ENCODE measurements at regions not wholly inside any gene's neighbourhood (a gene's known extent, or its start where the extent isn't known, plus 50 kb on each side); places are given as distances from the start of the nearest gene placed in this dataset.
A peak's percentile ranks its signal among the peaks of the same experiment; 100 is the strongest.

DNA sequence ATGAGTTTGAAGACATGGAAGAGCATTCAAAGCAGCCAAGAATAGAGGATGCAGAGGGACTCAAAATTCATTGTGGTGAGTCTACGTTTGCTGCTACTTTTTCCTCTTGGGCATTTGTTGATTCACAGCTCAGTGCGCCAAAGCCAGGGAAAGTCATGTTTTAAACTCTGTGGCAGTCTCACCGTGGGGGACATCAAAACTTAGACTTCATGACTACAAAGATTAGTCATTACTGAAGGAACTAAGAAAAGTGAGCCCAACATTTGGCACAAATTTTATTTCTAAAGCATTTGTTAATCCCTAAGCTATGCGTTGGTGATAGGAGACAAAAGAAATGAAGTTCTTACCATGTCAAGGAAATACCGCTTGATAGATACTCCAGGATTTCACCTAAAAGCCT is 73.7 kb upstream of the MTAP start:
- H3K4me3 ChIP-seq (ENCODE audit: control insufficient read depth, low read depth, low read length), result no peak overlapping the region
- DNase-seq (ENCODE audit: low read depth), result peak; percentile 78
- TF ChIP-seq, protein P1, sequence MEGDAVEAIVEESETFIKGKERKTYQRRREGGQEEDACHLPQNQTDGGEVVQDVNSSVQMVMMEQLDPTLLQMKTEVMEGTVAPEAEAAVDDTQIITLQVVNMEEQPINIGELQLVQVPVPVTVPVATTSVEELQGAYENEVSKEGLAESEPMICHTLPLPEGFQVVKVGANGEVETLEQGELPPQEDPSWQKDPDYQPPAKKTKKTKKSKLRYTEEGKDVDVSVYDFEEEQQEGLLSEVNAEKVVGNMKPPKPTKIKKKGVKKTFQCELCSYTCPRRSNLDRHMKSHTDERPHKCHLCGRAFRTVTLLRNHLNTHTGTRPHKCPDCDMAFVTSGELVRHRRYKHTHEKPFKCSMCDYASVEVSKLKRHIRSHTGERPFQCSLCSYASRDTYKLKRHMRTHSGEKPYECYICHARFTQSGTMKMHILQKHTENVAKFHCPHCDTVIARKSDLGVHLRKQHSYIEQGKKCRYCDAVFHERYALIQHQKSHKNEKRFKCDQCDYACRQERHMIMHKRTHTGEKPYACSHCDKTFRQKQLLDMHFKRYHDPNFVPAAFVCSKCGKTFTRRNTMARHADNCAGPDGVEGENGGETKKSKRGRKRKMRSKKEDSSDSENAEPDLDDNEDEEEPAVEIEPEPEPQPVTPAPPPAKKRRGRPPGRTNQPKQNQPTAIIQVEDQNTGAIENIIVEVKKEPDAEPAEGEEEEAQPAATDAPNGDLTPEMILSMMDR (conservative IDR thresholded peaks at IDR 0.05; ENCODE audit: control insufficient read depth, insufficient read depth, low read depth, low read length), result no peak

DNA sequence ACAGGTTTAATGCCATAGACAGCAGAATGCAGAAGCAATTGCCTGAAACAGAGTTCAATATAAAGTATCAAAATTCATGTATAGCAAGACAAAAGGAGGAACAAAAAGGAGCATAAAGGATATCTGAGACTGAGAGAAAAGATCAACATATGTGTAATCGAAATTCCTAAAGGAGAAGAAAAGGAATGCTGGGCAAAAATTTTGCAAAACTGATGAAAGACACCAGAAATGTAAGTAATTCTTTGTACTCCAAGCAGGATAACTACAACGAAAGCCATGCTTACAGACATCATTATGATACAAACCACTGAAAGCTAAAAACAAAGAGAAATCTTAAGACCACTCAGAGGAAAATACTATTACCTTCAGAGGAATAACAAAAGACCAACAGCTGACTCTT is 72.8 kb upstream of the MTAP start:
- H3K4me3 ChIP-seq (ENCODE audit: control insufficient read depth, low read depth, low read length), result no peak overlapping the region
- DNase-seq (ENCODE audit: low read depth), result no peak
- TF ChIP-seq, protein P1 (conservative IDR thresholded peaks at IDR 0.05; ENCODE audit: control insufficient read depth, insufficient read depth, low read depth, low read length), result no peak

DNA sequence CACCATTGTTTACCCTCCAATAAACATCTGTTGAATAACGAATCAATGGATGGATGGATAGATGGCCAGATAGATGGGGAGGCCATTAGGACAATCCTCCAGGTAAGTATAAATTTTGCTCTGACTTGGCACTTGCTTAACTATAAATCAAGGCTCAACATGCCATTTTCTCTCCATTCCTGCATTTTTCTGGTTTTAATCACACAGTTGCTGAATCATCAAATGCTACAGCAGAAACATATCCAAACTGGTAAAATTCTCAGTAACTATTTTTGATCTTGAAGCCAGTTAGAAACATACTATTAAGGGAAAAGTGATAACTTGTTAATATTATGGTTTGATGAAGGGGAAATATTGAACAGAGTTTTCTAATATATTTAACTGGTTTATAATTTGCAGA is 71.5 kb upstream of the MTAP start:
- TF ChIP-seq, protein P1 (conservative IDR thresholded peaks at IDR 0.05; ENCODE audit: control insufficient read depth, insufficient read depth, low read depth, low read length), result no peak
- DNase-seq (ENCODE audit: low read depth), result no peak
- no peak overlapping the region for H3K4me3 ChIP-seq (ENCODE audit: control insufficient read depth, low read depth, low read length)

DNA sequence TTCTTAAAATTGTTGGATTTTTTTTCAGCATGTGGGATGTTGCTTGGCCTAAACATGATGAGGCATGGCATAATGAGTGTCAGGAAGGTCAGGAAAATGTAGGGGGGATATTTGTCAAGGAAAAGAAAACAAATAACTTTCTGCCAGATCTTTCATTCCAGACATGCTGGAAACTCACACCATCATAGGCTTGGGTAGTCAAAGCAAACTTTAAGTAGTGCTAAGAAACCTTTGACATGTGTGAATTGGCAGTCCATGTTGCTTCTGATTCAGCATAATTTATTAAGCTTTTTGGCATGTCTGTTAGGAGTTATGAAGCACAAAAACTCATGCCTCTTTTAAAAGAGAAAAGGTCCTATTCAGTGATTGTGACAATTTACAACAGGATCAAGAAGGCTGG is 61.3 kb upstream of the MTAP start:
- no peak overlapping the region for H3K4me3 ChIP-seq (ENCODE audit: control insufficient read depth, low read depth, low read length)
- TF ChIP-seq, protein P1 (conservative IDR thresholded peaks at IDR 0.05; ENCODE audit: control insufficient read depth, insufficient read depth, low read depth, low read length), result no peak
- DNase-seq (ENCODE audit: low read depth), result peak; percentile 25

DNA sequence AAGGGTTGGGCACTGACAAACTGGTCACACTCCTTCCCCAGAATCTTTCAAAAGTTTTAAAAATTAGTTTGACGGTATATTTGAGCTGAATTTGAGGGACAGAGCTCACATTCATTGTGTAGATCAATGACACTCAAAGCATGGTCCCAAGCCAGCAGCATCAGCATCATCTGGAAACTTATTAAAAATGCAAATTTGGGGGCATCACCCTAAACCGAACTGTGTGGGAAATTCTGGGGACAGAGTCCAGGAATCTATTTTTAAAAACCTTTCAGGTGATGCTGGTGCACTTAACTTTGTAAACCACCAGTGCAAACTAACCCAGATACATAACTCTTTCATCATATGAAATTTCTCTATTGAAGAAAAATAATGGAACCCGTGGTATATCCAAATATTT is 58.1 kb upstream of the MTAP start:
- H3K4me3 ChIP-seq (ENCODE audit: control insufficient read depth, low read depth, low read length), result no peak overlapping the region
- TF ChIP-seq, protein P1 (conservative IDR thresholded peaks at IDR 0.05; ENCODE audit: control insufficient read depth, insufficient read depth, low read depth, low read length), result no peak
- no peak for DNase-seq (ENCODE audit: low read depth)

DNA sequence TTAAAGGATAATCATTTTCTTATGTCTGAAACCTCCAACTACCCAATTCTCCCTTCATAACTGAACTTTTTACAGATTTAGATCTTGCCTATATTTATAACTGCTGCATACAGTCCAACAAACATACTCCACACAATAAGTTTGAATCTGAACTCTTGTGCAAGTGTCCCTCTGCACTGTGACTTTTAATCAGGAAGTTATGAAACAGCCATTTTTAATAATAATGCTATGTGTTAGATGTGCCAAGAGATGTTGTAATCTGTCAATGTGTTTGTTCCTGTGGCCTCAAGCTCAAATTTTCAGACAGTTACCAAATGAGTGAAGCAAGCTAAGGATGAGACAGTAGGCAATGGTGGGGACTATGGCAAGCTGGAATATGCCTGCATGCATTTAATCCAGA is 57.6 kb upstream of the MTAP start:
- DNase-seq (ENCODE audit: low read depth), result peak; percentile 78

More for the DNA sequence above, 57.6 kb upstream of the MTAP start:
- TF ChIP-seq, protein P1 (conservative IDR thresholded peaks at IDR 0.05; ENCODE audit: control insufficient read depth, insufficient read depth, low read depth, low read length), result no peak
- no peak overlapping the region for H3K4me3 ChIP-seq (ENCODE audit: control insufficient read depth, low read depth, low read length)
